ENCODE measurements at regions not wholly inside any gene's neighbourhood (a gene's known extent, or its start where the extent isn't known, plus 50 kb on each side); places are given as distances from the start of the nearest gene placed in this dataset.

- DNase-seq (no peak), ATAC-seq (no peak)
- Histone ChIP-seq H4K20me1 (ENCODE audit: low read length) (no peaks in the 10 kb centered on the region), H3K27ac (ENCODE audit: low read length) (no peak overlapping the region), H3K27me3 (ENCODE audit: low read length) (no peaks in the 10 kb centered on the region), H3K4me3 (ENCODE audit: low read length) (no peak overlapping the region), H3K9me3 (ENCODE audit: low read length) (peaks cover 22% of the 10 kb centered on the region), H2AFZ (ENCODE audit: low read length) (no peak overlapping the region), H3K36me3 (ENCODE audit: low read depth, low read length) (peaks cover 4% of the 10 kb centered on the region; the same call in 1 of the 2 replicates), H3K9ac (ENCODE audit: low read length) (no peak overlapping the region), H3F3A (ENCODE audit: low read length, unreplicated experiment) (no peaks in the 10 kb centered on the region), H3K4me1 (ENCODE audit: insufficient read depth, low read length) (no peaks in the 10 kb centered on the region), H3K4me2 (ENCODE audit: low read length) (no peak overlapping the region), H3K9me2 (replicated peaks; ENCODE audit: low read length) (no peaks in the 10 kb centered on the region), H3K79me2 (ENCODE audit: low read length) (no peaks in the 10 kb centered on the region)
- intact Hi-C loops (cut with micrococcal nuclease), result no loop called here
- CTCF ChIA-PET, result no interaction called here
- TF ChIP-seq EZH2 (IDR thresholded peaks at IDR 0.05; ENCODE audit: low read length, unreplicated experiment) (no peak), CTCF (conservative IDR thresholded peaks at IDR 0.05; ENCODE audit: low read depth, low read length) (no peak), EZH2phosphoT487 (IDR thresholded peaks at IDR 0.05; ENCODE audit: borderline replicate concordance, low read length) (no peak)
- POLR2A ChIA-PET (ENCODE audit: unreplicated experiment), result no interaction called here
- no TSS peak for BruUV-seq (replicated peaks)
Measured at GRCh38 chr12:46087916-46088439, 97.6 kb upstream of the SCAF11 start.

- Histone ChIP-seq H4K20me1 (ENCODE audit: low read length) (no peaks in the 10 kb centered on the region), H3K27ac (ENCODE audit: low read length) (no peak overlapping the region), H3K79me2 (ENCODE audit: low read length) (no peaks in the 10 kb centered on the region), H3K9ac (ENCODE audit: low read length) (no peak overlapping the region), H3K4me3 (ENCODE audit: low read length) (no peak overlapping the region), H3K9me2 (replicated peaks; ENCODE audit: low read length) (no peaks in the 10 kb centered on the region), H3K9me3 (ENCODE audit: low read length) (peaks cover 22% of the 10 kb centered on the region), H3K27me3 (ENCODE audit: low read length) (no peaks in the 10 kb centered on the region), H3K4me1 (ENCODE audit: insufficient read depth, low read length) (no peaks in the 10 kb centered on the region), H3K4me2 (ENCODE audit: low read length) (no peak overlapping the region), H3F3A (ENCODE audit: low read length, unreplicated experiment) (no peaks in the 10 kb centered on the region), H3K36me3 (ENCODE audit: low read depth, low read length) (peaks cover 4% of the 10 kb centered on the region; the same call in 1 of the 2 replicates), H2AFZ (ENCODE audit: low read length) (no peak overlapping the region)
- TF ChIP-seq EZH2phosphoT487 (IDR thresholded peaks at IDR 0.05; ENCODE audit: borderline replicate concordance, low read length), result no peak
- no peak for TF ChIP-seq CTCF (conservative IDR thresholded peaks at IDR 0.05; ENCODE audit: low read depth, low read length)
- TF ChIP-seq EZH2 (IDR thresholded peaks at IDR 0.05; ENCODE audit: low read length, unreplicated experiment), result no peak
- CTCF ChIA-PET, result no interaction called here
- intact Hi-C loops (cut with micrococcal nuclease), result no loop called here
- BruUV-seq (replicated peaks), result no TSS peak
- POLR2A ChIA-PET (ENCODE audit: unreplicated experiment), result no interaction called here
- DNase-seq (no peak), ATAC-seq (no peak)
Measured at GRCh38 chr12:46084666-46085631, 94.6 kb upstream of the SCAF11 start.
